Panc1 (cell line): ENCODE measurements at regions not wholly inside any gene's neighbourhood (a gene's known extent, or its start where the extent isn't known, plus 50 kb on each side); places are given as distances from the start of the nearest gene placed in this dataset.

Source experiments
- POLR2AphosphoS5 ChIP-seq: IDR thresholded peaks from 2 replicates; pipeline ENCODE4 v1.6.1; 2012; ENCODE audit warnings: mild to moderate bottlenecking, low read depth, low read length, moderate library complexity
- TCF7L2 ChIP-seq: IDR thresholded peaks from 2 replicates; pipeline ENCODE4 v1.6.1; 2011; ENCODE audit warnings: mild to moderate bottlenecking, low read depth, low read length, inconsistent platforms
- TF ChIP-seq, protein P1 (sequence below): fragments of 450-650 bp; IDR thresholded peaks from 2 replicates; pipeline ENCODE4 v1.5.1; 2017; ENCODE audit warnings: mild to moderate bottlenecking
- TF ChIP-seq, protein P2 (sequence below), 2 experiments: IDR thresholded peaks; 2 replicates each; pipeline ENCODE4 v1.6.1; 2011 to 2012; ENCODE audit warnings: low read depth in 2 of 2, control low read depth in 1 of 2, low read length in 1 of 2, mild to moderate bottlenecking in 1 of 2, moderate library complexity in 1 of 2; ENCODE audit not compliant: insufficient read depth in 1 of 2

DNA sequence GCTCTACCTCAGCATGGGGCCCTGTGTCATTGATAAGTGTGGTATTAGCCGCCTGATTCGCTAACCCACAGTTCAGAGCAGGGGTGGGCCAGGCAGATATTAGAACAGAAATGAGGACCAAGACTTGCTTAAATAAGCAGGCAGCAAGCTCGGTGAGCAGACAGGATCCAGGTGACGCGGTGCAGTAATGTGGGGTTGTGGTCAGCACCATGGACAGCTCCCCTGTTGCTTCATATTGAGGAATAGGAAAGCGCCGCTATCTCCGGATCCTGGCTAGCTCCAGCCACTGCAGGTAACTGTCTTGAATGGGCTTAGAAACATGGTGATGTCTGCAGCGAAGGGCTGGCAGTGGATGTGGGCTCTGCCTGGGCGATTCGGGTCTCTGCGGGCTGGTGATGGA is 51.3 kb upstream of the GPR26 start:
- TF ChIP-seq, protein P1, sequence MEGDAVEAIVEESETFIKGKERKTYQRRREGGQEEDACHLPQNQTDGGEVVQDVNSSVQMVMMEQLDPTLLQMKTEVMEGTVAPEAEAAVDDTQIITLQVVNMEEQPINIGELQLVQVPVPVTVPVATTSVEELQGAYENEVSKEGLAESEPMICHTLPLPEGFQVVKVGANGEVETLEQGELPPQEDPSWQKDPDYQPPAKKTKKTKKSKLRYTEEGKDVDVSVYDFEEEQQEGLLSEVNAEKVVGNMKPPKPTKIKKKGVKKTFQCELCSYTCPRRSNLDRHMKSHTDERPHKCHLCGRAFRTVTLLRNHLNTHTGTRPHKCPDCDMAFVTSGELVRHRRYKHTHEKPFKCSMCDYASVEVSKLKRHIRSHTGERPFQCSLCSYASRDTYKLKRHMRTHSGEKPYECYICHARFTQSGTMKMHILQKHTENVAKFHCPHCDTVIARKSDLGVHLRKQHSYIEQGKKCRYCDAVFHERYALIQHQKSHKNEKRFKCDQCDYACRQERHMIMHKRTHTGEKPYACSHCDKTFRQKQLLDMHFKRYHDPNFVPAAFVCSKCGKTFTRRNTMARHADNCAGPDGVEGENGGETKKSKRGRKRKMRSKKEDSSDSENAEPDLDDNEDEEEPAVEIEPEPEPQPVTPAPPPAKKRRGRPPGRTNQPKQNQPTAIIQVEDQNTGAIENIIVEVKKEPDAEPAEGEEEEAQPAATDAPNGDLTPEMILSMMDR: no peak
- TF ChIP-seq, protein P2, sequence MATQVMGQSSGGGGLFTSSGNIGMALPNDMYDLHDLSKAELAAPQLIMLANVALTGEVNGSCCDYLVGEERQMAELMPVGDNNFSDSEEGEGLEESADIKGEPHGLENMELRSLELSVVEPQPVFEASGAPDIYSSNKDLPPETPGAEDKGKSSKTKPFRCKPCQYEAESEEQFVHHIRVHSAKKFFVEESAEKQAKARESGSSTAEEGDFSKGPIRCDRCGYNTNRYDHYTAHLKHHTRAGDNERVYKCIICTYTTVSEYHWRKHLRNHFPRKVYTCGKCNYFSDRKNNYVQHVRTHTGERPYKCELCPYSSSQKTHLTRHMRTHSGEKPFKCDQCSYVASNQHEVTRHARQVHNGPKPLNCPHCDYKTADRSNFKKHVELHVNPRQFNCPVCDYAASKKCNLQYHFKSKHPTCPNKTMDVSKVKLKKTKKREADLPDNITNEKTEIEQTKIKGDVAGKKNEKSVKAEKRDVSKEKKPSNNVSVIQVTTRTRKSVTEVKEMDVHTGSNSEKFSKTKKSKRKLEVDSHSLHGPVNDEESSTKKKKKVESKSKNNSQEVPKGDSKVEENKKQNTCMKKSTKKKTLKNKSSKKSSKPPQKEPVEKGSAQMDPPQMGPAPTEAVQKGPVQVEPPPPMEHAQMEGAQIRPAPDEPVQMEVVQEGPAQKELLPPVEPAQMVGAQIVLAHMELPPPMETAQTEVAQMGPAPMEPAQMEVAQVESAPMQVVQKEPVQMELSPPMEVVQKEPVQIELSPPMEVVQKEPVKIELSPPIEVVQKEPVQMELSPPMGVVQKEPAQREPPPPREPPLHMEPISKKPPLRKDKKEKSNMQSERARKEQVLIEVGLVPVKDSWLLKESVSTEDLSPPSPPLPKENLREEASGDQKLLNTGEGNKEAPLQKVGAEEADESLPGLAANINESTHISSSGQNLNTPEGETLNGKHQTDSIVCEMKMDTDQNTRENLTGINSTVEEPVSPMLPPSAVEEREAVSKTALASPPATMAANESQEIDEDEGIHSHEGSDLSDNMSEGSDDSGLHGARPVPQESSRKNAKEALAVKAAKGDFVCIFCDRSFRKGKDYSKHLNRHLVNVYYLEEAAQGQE (IDR thresholded peaks at IDR 0.05; ENCODE audit: insufficient read depth in 1 of 2, low read depth in 2 of 2, low read length in 1 of 2): peak; percentile 99
- TF ChIP-seq TCF7L2 (no peak), POLR2AphosphoS5 (no peak)
